PC-9 (cell line): ENCODE measurements at regions not wholly inside any gene's neighbourhood (a gene's known extent, or its start where the extent isn't known, plus 50 kb on each side); places are given as distances from the start of the nearest gene placed in this dataset.

Source experiments
- EZH2 ChIP-seq: fragments of 200-600 bp; sonication (generic); IDR thresholded peaks from 2 replicates; pipeline ENCODE4 v1.8.0; 2017; ENCODE audit warnings: antibody characterized with exemption, low read depth
- TF ChIP-seq, protein P1 (sequence below): fragments of 200-600 bp; sonication (generic); conservative IDR thresholded peaks from 2 replicates; pipeline ENCODE4 v1.6.1; 2017; ENCODE audit warnings: mixed run types, antibody characterized with exemption, mild to moderate bottlenecking, moderate library complexity

DNA sequence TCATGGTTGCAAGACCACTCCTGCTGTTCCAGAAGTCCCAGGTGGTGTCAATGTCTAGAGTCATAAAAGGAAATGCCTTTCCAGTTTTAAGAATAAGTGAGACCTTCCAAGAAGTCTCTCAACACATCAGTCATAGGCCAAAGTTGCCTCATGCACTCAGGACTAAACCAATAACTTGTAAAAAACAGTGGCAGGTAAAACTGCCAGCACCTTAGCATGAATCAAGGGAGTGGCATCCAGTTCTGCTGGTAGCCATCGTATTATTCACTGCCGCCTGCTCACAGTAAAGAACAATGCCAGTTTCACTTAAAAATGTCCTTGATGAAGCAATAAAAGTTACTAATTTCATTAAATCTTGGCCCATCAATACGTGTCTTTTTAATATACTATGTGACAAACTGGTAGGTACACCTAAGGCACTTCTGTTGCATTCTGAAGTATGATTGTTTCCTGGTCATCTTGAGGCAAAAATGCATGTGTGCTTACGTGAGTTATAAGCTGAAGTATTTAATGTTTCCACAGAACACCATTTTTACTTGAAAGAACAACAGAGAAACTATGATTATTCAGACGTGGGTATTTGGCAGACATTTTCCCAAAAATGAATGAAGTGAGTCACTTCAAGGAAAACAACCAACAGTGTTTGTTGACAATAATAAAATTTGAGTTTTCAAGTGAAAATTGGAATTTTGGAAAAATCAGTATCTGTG, 125.2 kb upstream of the SNX19 start:
- TF ChIP-seq, protein P1, sequence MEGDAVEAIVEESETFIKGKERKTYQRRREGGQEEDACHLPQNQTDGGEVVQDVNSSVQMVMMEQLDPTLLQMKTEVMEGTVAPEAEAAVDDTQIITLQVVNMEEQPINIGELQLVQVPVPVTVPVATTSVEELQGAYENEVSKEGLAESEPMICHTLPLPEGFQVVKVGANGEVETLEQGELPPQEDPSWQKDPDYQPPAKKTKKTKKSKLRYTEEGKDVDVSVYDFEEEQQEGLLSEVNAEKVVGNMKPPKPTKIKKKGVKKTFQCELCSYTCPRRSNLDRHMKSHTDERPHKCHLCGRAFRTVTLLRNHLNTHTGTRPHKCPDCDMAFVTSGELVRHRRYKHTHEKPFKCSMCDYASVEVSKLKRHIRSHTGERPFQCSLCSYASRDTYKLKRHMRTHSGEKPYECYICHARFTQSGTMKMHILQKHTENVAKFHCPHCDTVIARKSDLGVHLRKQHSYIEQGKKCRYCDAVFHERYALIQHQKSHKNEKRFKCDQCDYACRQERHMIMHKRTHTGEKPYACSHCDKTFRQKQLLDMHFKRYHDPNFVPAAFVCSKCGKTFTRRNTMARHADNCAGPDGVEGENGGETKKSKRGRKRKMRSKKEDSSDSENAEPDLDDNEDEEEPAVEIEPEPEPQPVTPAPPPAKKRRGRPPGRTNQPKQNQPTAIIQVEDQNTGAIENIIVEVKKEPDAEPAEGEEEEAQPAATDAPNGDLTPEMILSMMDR = no peak
- TF ChIP-seq EZH2 = no peak
